ENCODE measurements at regions not wholly inside any gene's neighbourhood (a gene's known extent, or its start where the extent isn't known, plus 50 kb on each side); places are given as distances from the start of the nearest gene placed in this dataset.
"Not testable (repeated sequence)": the region's sequence is repeated elsewhere in the genome, so short reads cannot be mapped to it uniquely, and the experiment has no call there.

DNA sequence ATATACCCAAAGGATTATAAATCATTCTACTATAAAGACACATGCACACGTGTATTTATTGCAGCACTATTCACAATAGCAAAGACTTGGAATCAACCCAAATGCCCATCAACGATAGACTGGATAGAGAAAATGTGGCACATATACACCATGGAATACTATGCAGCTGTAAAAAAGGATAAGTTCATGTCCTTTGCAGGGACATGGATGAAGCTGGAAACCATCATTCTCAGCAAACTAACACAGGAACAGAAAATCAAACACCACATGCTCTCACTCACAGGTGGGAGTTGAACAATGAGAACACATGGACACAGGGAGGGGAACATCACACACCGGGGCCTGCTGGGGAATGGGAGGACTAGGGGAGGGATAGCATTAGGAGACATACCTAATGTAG is 473.9 kb downstream of the SIPA1L2 start:
- not testable (repeated sequence) for H3K27me3 ChIP-seq (ENCODE audit: insufficient read depth, low read depth, low read length); H3K27ac ChIP-seq (ENCODE audit: low read length); H3K79me2 ChIP-seq (replicated peaks; ENCODE audit: insufficient read depth, low read length); H2AFZ ChIP-seq (ENCODE audit: low read depth, low read length); H3K9me3 ChIP-seq (ENCODE audit: low read length); H4K20me1 ChIP-seq (ENCODE audit: insufficient read depth); H3K4me3 ChIP-seq (ENCODE audit: low read length); H3F3A ChIP-seq (ENCODE audit: insufficient read depth, low read length, poor library complexity, severe bottlenecking); H3K9me2 ChIP-seq (ENCODE audit: insufficient read depth, low read length); H3K4me2 ChIP-seq (ENCODE audit: low read length); H3K9ac ChIP-seq (ENCODE audit: low read length); H3K36me3 ChIP-seq (ENCODE audit: insufficient read depth, low read length)

DNA sequence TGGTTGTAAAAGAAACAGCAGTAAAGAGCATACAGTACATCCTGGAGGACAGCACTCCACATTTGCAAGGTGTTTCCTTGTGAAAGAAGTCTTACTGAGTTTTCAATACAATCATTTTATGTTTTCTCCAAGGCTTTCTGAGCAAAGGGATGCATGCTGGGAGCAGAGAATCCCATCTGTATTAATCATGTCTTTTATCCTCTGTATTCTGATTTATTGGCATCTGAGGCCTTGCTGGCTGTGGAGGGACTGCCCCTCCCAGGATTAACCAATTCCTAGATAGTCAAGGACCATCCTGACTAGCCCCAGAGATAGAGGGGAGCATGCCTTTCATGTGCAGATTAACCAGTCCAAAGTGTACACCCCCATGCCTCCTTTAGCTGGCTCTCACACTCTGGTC is 476.3 kb downstream of the SIPA1L2 start:
- Histone ChIP-seq H3K79me2 (replicated peaks; ENCODE audit: insufficient read depth, low read length) (no peaks in the 10 kb centered on the region), H3K27me3 (ENCODE audit: insufficient read depth, low read depth, low read length) (no peaks in the 10 kb centered on the region), H3K36me3 (ENCODE audit: insufficient read depth, low read length) (no peaks in the 10 kb centered on the region), H3K9me3 (ENCODE audit: low read length) (no peaks in the 10 kb centered on the region), H2AFZ (ENCODE audit: low read depth, low read length) (no peak overlapping the region), H3K4me2 (ENCODE audit: low read length) (no peak overlapping the region), H3F3A (ENCODE audit: insufficient read depth, low read length, poor library complexity, severe bottlenecking) (no peaks in the 10 kb centered on the region), H3K9me2 (ENCODE audit: insufficient read depth, low read length) (no peaks in the 10 kb centered on the region), H3K9ac (ENCODE audit: low read length) (no peak overlapping the region), H4K20me1 (ENCODE audit: insufficient read depth) (no peaks in the 10 kb centered on the region), H3K4me3 (ENCODE audit: low read length) (no peak overlapping the region), H3K27ac (ENCODE audit: low read length) (no peak overlapping the region)
- no peak for TF ChIP-seq MXI1 (conservative IDR thresholded peaks at IDR 0.05; ENCODE audit: poor library complexity, severe bottlenecking)
- TF ChIP-seq, protein P1, sequence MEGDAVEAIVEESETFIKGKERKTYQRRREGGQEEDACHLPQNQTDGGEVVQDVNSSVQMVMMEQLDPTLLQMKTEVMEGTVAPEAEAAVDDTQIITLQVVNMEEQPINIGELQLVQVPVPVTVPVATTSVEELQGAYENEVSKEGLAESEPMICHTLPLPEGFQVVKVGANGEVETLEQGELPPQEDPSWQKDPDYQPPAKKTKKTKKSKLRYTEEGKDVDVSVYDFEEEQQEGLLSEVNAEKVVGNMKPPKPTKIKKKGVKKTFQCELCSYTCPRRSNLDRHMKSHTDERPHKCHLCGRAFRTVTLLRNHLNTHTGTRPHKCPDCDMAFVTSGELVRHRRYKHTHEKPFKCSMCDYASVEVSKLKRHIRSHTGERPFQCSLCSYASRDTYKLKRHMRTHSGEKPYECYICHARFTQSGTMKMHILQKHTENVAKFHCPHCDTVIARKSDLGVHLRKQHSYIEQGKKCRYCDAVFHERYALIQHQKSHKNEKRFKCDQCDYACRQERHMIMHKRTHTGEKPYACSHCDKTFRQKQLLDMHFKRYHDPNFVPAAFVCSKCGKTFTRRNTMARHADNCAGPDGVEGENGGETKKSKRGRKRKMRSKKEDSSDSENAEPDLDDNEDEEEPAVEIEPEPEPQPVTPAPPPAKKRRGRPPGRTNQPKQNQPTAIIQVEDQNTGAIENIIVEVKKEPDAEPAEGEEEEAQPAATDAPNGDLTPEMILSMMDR (IDR thresholded peaks at IDR 0.05; ENCODE audit: poor library complexity, severe bottlenecking), result no peak
- TF ChIP-seq POLR2AphosphoS5 (IDR thresholded peaks at IDR 0.05), result no peak
- TF ChIP-seq, protein P2, sequence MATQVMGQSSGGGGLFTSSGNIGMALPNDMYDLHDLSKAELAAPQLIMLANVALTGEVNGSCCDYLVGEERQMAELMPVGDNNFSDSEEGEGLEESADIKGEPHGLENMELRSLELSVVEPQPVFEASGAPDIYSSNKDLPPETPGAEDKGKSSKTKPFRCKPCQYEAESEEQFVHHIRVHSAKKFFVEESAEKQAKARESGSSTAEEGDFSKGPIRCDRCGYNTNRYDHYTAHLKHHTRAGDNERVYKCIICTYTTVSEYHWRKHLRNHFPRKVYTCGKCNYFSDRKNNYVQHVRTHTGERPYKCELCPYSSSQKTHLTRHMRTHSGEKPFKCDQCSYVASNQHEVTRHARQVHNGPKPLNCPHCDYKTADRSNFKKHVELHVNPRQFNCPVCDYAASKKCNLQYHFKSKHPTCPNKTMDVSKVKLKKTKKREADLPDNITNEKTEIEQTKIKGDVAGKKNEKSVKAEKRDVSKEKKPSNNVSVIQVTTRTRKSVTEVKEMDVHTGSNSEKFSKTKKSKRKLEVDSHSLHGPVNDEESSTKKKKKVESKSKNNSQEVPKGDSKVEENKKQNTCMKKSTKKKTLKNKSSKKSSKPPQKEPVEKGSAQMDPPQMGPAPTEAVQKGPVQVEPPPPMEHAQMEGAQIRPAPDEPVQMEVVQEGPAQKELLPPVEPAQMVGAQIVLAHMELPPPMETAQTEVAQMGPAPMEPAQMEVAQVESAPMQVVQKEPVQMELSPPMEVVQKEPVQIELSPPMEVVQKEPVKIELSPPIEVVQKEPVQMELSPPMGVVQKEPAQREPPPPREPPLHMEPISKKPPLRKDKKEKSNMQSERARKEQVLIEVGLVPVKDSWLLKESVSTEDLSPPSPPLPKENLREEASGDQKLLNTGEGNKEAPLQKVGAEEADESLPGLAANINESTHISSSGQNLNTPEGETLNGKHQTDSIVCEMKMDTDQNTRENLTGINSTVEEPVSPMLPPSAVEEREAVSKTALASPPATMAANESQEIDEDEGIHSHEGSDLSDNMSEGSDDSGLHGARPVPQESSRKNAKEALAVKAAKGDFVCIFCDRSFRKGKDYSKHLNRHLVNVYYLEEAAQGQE (IDR thresholded peaks at IDR 0.05; ENCODE audit: borderline replicate concordance), result no peak
- no peak for TF ChIP-seq SMC3 (conservative IDR thresholded peaks at IDR 0.05; ENCODE audit: poor library complexity)
- TF ChIP-seq RAD21 (conservative IDR thresholded peaks at IDR 0.05), result no peak
- no peak for TF ChIP-seq EZH2 (IDR thresholded peaks at IDR 0.05; ENCODE audit: borderline replicate concordance, insufficient read depth, low read length, poor library complexity, severe bottlenecking)
- no peak for TF ChIP-seq TAF1 (IDR thresholded peaks at IDR 0.05; ENCODE audit: low read depth)
- no peak for TF ChIP-seq EP300 (conservative IDR thresholded peaks at IDR 0.05; ENCODE audit: poor library complexity, severe bottlenecking)
